ENCODE measurements at regions not wholly inside any gene's neighbourhood (a gene's known extent, or its start where the extent isn't known, plus 50 kb on each side); places are given as distances from the start of the nearest gene placed in this dataset.

GRCh38 chr12:131505561-131505960 lies 205.3 kb upstream of the SFSWAP start:
- TF ChIP-seq, protein P1, sequence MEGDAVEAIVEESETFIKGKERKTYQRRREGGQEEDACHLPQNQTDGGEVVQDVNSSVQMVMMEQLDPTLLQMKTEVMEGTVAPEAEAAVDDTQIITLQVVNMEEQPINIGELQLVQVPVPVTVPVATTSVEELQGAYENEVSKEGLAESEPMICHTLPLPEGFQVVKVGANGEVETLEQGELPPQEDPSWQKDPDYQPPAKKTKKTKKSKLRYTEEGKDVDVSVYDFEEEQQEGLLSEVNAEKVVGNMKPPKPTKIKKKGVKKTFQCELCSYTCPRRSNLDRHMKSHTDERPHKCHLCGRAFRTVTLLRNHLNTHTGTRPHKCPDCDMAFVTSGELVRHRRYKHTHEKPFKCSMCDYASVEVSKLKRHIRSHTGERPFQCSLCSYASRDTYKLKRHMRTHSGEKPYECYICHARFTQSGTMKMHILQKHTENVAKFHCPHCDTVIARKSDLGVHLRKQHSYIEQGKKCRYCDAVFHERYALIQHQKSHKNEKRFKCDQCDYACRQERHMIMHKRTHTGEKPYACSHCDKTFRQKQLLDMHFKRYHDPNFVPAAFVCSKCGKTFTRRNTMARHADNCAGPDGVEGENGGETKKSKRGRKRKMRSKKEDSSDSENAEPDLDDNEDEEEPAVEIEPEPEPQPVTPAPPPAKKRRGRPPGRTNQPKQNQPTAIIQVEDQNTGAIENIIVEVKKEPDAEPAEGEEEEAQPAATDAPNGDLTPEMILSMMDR (IDR thresholded peaks at IDR 0.05; ENCODE audit: poor library complexity, severe bottlenecking): no peak
- TF ChIP-seq EP300 (conservative IDR thresholded peaks at IDR 0.05; ENCODE audit: poor library complexity, severe bottlenecking): no peak
- TF ChIP-seq, protein P2, sequence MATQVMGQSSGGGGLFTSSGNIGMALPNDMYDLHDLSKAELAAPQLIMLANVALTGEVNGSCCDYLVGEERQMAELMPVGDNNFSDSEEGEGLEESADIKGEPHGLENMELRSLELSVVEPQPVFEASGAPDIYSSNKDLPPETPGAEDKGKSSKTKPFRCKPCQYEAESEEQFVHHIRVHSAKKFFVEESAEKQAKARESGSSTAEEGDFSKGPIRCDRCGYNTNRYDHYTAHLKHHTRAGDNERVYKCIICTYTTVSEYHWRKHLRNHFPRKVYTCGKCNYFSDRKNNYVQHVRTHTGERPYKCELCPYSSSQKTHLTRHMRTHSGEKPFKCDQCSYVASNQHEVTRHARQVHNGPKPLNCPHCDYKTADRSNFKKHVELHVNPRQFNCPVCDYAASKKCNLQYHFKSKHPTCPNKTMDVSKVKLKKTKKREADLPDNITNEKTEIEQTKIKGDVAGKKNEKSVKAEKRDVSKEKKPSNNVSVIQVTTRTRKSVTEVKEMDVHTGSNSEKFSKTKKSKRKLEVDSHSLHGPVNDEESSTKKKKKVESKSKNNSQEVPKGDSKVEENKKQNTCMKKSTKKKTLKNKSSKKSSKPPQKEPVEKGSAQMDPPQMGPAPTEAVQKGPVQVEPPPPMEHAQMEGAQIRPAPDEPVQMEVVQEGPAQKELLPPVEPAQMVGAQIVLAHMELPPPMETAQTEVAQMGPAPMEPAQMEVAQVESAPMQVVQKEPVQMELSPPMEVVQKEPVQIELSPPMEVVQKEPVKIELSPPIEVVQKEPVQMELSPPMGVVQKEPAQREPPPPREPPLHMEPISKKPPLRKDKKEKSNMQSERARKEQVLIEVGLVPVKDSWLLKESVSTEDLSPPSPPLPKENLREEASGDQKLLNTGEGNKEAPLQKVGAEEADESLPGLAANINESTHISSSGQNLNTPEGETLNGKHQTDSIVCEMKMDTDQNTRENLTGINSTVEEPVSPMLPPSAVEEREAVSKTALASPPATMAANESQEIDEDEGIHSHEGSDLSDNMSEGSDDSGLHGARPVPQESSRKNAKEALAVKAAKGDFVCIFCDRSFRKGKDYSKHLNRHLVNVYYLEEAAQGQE (IDR thresholded peaks at IDR 0.05; ENCODE audit: borderline replicate concordance): no peak
- no peak for TF ChIP-seq SMC3 (conservative IDR thresholded peaks at IDR 0.05; ENCODE audit: poor library complexity)
- no peak for TF ChIP-seq EZH2 (IDR thresholded peaks at IDR 0.05; ENCODE audit: borderline replicate concordance, insufficient read depth, low read length, poor library complexity, severe bottlenecking)
- no peak for TF ChIP-seq MXI1 (conservative IDR thresholded peaks at IDR 0.05; ENCODE audit: poor library complexity, severe bottlenecking)
- no peak for TF ChIP-seq TAF1 (IDR thresholded peaks at IDR 0.05; ENCODE audit: low read depth)

Measured in neural cell (in vitro differentiated cells).